Ishikawa (cell line): ENCODE measurements at regions not wholly inside any gene's neighbourhood (a gene's known extent, or its start where the extent isn't known, plus 50 kb on each side); places are given as distances from the start of the nearest gene placed in this dataset.

ENCODE experiments used
- CEBPB ChIP-seq: IDR thresholded peaks from 2 replicates; pipeline ENCODE4 v1.6.1; 2012
- CREB1 ChIP-seq: IDR thresholded peaks from 2 replicates; pipeline ENCODE4 v1.6.1; 2012; ENCODE audit warnings: low read depth
- EGR1 ChIP-seq: IDR thresholded peaks from 2 replicates; pipeline ENCODE4 v1.6.1; 2012
- EP300 ChIP-seq: IDR thresholded peaks from 2 replicates; pipeline ENCODE4 v1.6.1; 2012; ENCODE audit warnings: borderline replicate concordance
- FOXM1 ChIP-seq: IDR thresholded peaks from 2 replicates; pipeline ENCODE4 v1.6.1; 2012; ENCODE audit warnings: low read depth, borderline replicate concordance
- NFIC ChIP-seq: IDR thresholded peaks from 2 replicates; pipeline ENCODE4 v1.6.1; 2012
- RAD21 ChIP-seq: IDR thresholded peaks from 2 replicates; pipeline ENCODE4 v1.6.1; 2012; ENCODE audit warnings: low read depth
- TAF1 ChIP-seq: IDR thresholded peaks from 2 replicates; pipeline ENCODE4 v1.6.1; 2012; ENCODE audit warnings: low read depth, mild to moderate bottlenecking
- TCF12 ChIP-seq: IDR thresholded peaks from 2 replicates; pipeline ENCODE4 v1.6.1; 2012; ENCODE audit warnings: low read depth
- TEAD4 ChIP-seq: IDR thresholded peaks from 2 replicates; pipeline ENCODE4 v1.6.1; 2012
- YY1 ChIP-seq: IDR thresholded peaks from 2 replicates; pipeline ENCODE4 v1.6.1; 2012; ENCODE audit warnings: low read depth
- ZBTB7A ChIP-seq: IDR thresholded peaks from 2 replicates; pipeline ENCODE4 v1.6.1; 2012; ENCODE audit warnings: low read depth
- TF ChIP-seq, protein P1 (sequence below): IDR thresholded peaks from 2 replicates; pipeline ENCODE4 v1.6.1; 2012
- TF ChIP-seq, protein P2 (sequence below): IDR thresholded peaks from 2 replicates; pipeline ENCODE4 v1.6.1; 2012; ENCODE audit warnings: low read depth, mild to moderate bottlenecking
- TF ChIP-seq, protein P3 (sequence below): IDR thresholded peaks from 2 replicates; pipeline ENCODE4 v1.6.1; 2012

DNA sequence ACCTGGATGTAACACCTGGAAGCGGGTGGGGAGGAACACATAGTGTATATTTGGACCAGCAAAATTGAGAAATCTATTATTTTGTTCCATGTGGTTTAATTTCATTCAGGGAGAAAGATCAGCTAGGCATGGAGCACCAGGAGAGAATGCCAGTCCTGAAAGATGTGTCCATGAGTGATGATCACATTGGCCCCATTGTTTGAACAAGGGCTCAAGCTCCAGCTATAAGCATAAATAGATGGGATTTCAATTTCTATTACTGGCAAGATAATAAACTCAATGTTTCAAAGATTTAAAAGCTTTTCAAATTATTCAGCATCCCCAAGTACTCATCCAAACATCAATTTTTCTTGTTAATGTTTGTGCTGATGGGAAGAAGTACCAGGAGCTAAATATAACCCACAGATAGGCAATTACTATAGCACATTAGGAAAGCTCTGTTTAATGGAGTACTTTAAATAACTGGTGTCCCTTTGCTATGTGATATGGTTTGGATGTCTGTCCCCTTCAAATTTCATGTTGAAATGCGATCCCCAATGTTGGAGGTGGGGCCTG is 275.3 kb upstream of the PHYHIPL start:
- TF ChIP-seq TAF1 (no peak), CREB1 (no peak), NFIC (no peak), RAD21 (no peak), EGR1 (no peak), TEAD4 (no peak), TCF12 (no peak)
- TF ChIP-seq, protein P1, sequence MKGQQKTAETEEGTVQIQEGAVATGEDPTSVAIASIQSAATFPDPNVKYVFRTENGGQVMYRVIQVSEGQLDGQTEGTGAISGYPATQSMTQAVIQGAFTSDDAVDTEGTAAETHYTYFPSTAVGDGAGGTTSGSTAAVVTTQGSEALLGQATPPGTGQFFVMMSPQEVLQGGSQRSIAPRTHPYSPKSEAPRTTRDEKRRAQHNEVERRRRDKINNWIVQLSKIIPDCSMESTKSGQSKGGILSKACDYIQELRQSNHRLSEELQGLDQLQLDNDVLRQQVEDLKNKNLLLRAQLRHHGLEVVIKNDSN, result no peak

DNA sequence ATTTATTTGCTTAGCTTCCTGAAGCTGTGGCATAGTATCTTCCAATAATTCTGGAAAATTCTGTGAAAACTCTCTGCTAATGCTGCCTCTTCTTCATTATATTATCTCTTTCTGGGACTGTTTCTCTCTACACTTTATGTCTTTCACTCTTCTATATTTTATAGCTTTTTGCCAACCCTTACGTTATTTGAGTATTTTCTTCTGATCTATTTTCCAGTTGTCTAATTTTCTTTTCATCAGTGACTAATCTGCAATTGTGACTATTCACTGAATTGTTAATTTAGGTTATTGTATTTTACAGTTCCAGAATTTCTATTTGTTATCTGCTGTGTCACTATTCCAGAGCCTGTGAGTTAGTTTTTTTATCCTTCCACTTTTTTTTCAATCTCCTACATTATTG is 273.4 kb upstream of the PHYHIPL start:
- TF ChIP-seq, protein P2, sequence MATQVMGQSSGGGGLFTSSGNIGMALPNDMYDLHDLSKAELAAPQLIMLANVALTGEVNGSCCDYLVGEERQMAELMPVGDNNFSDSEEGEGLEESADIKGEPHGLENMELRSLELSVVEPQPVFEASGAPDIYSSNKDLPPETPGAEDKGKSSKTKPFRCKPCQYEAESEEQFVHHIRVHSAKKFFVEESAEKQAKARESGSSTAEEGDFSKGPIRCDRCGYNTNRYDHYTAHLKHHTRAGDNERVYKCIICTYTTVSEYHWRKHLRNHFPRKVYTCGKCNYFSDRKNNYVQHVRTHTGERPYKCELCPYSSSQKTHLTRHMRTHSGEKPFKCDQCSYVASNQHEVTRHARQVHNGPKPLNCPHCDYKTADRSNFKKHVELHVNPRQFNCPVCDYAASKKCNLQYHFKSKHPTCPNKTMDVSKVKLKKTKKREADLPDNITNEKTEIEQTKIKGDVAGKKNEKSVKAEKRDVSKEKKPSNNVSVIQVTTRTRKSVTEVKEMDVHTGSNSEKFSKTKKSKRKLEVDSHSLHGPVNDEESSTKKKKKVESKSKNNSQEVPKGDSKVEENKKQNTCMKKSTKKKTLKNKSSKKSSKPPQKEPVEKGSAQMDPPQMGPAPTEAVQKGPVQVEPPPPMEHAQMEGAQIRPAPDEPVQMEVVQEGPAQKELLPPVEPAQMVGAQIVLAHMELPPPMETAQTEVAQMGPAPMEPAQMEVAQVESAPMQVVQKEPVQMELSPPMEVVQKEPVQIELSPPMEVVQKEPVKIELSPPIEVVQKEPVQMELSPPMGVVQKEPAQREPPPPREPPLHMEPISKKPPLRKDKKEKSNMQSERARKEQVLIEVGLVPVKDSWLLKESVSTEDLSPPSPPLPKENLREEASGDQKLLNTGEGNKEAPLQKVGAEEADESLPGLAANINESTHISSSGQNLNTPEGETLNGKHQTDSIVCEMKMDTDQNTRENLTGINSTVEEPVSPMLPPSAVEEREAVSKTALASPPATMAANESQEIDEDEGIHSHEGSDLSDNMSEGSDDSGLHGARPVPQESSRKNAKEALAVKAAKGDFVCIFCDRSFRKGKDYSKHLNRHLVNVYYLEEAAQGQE, result no peak
- TF ChIP-seq TAF1 (no peak), FOXM1 (no peak), CREB1 (no peak), NFIC (no peak), CEBPB (no peak)
- TF ChIP-seq, protein P3, sequence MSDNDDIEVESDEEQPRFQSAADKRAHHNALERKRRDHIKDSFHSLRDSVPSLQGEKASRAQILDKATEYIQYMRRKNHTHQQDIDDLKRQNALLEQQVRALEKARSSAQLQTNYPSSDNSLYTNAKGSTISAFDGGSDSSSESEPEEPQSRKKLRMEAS, result no peak

DNA sequence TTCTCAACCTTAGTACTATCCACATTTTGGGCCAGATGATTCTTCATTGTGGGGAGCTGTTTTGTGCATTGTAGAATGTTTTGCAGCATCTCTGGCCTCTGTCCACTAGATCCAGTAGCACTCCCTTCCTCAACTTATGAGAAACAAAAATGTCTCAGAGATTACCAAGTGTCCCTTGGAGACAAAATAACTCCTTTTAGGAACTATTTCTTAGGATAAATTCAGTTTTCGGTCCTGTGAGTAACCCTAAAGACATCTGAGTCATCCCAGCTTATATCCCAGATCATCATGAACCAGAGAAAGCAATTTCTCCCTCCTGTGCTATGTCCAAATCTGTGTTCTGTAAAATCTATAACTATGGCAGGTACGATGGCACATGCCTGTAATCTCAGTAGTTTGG is 266.6 kb upstream of the PHYHIPL start:
- TF ChIP-seq CEBPB (no peak), FOXM1 (no peak), TEAD4 (no peak), CREB1 (no peak), YY1 (no peak)
- TF ChIP-seq, protein P2, result no peak
- TF ChIP-seq, protein P1, result no peak
- TF ChIP-seq, protein P3, result no peak

DNA sequence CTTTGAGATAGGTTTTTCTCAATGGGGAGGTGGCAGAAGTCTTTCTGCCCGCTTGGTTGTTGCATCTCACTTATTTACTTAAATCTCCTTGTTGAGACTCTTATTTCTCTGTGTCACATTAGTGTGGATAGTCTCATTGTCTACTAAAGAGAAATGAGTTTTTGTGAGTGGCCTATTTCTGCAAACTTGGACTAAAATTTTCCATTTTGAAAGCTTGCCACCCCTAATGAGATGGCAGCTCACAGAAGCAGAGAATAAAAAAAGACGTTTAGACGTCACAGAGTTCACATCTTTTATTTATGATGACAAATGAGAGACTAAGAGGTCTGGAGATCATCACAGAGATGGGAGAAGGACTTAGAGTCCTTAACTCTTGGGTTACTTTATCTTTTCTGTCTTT is 262.7 kb upstream of the PHYHIPL start:
- TF ChIP-seq ZBTB7A (no peak), FOXM1 (no peak), TEAD4 (no peak)
- TF ChIP-seq, protein P2, result no peak

DNA sequence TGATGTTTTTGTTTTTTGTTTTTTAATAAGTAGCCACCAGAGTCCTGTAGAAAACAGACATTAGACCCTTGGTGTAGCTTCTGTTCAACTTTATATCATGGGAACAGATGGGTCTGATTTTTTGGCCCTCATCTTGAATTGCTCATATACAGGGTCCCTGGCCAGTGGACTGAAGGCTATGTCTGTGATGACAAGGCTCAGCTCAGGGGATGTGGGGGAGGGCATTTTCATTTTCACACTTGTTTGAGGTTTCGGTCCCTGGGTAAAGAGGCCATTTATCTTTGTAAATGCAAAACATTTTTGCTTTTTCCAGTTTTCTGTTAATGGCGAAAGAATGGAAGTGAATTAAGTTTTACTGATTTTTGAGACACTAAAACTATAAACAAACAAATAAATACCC is 257.6 kb upstream of the PHYHIPL start:
- no peak for TF ChIP-seq YY1
- TF ChIP-seq FOXM1, result no peak
- no peak for TF ChIP-seq EP300
- no peak for TF ChIP-seq NFIC
- no peak for TF ChIP-seq TAF1
- TF ChIP-seq, protein P3, result no peak
- no peak for TF ChIP-seq CREB1
- TF ChIP-seq TCF12, result no peak
- TF ChIP-seq ZBTB7A, result no peak
- TF ChIP-seq CEBPB, result no peak
- TF ChIP-seq TEAD4, result no peak
- TF ChIP-seq RAD21, result no peak
- no peak for TF ChIP-seq EGR1
- TF ChIP-seq, protein P2, result no peak
- TF ChIP-seq, protein P1, result no peak
